GM06990 (cell line): ENCODE measurements at regions not wholly inside any gene's neighbourhood (a gene's known extent, or its start where the extent isn't known, plus 50 kb on each side); places are given as distances from the start of the nearest gene placed in this dataset.
"Not testable (repeated sequence)": the region's sequence is repeated elsewhere in the genome, so short reads cannot be mapped to it uniquely, and the experiment has no call there.

Source experiments
- DNase-seq: peaks from one replicate; pipeline ENCODE4 v3.0.0-alpha.2; 2011; ENCODE audit not compliant: insufficient read length; ENCODE audit errors: extremely low read depth
- H3K27me3 ChIP-seq: replicated peaks from 2 replicates; pipeline ENCODE4 v1.6.0; 2011; ENCODE audit warnings: low read length; ENCODE audit not compliant: control insufficient read depth, insufficient read depth
- H3K36me3 ChIP-seq: 2 replicates; pipeline ENCODE4 v1.5.1; 2011; ENCODE audit warnings: low read length; ENCODE audit not compliant: control insufficient read depth, insufficient read depth
- H3K4me3 ChIP-seq: replicated peaks from 2 replicates; pipeline ENCODE4 v1.5.1; 2011; ENCODE audit warnings: low read depth, mild to moderate bottlenecking, control low read depth, low read length
- TF ChIP-seq, protein P1 (sequence below): IDR thresholded peaks from 2 replicates; pipeline ENCODE4 v1.5.1; 2011; ENCODE audit warnings: low read length, control low read depth, mild to moderate bottlenecking, inconsistent platforms; ENCODE audit not compliant: insufficient read depth, poor library complexity, severe bottlenecking

DNA sequence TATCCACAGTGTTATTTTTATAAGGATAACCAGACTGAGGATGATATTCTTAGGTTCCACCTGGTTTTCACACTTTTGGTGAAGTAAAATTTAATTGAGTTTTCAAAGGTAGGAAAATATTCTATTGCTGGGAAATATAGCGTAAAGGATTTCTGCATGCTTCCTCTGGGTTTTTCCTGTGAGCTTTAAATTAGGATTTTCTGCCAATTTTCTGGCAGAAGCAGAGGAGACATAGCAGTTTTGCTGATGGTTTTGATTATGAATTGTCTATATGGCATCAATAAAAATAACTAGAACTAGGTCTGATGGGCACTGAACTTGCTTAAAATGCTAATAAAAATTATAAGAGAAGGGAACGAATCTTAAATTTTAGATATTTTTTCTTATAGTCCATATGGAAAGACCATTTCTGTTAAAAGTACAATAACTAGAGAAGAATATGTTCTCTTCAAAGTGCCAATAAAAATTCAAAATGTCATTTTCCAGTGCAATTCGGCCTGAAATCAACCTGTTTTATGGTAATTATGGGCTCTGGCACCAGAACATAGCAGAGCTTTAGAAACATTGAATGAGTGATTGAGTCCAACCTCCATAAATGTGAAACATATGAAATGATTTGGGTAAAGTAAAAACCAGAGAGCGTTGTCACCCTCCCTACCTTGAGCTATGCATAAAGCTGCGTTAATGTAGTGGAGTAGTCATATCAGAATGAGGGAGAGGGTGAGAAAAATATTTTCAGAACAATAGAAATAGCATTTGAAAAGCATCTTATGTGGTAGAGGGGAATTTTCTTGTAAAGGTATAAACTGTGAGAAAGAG lies 279.7 kb downstream of the SPRY1 start:
- TF ChIP-seq, protein P1, sequence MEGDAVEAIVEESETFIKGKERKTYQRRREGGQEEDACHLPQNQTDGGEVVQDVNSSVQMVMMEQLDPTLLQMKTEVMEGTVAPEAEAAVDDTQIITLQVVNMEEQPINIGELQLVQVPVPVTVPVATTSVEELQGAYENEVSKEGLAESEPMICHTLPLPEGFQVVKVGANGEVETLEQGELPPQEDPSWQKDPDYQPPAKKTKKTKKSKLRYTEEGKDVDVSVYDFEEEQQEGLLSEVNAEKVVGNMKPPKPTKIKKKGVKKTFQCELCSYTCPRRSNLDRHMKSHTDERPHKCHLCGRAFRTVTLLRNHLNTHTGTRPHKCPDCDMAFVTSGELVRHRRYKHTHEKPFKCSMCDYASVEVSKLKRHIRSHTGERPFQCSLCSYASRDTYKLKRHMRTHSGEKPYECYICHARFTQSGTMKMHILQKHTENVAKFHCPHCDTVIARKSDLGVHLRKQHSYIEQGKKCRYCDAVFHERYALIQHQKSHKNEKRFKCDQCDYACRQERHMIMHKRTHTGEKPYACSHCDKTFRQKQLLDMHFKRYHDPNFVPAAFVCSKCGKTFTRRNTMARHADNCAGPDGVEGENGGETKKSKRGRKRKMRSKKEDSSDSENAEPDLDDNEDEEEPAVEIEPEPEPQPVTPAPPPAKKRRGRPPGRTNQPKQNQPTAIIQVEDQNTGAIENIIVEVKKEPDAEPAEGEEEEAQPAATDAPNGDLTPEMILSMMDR: no peak
- H3K4me3 ChIP-seq: no peak overlapping the region
- no peak for DNase-seq
- H3K27me3 ChIP-seq: no peaks in the 10 kb centered on the region
- no peaks in the 10 kb centered on the region for H3K36me3 ChIP-seq

DNA sequence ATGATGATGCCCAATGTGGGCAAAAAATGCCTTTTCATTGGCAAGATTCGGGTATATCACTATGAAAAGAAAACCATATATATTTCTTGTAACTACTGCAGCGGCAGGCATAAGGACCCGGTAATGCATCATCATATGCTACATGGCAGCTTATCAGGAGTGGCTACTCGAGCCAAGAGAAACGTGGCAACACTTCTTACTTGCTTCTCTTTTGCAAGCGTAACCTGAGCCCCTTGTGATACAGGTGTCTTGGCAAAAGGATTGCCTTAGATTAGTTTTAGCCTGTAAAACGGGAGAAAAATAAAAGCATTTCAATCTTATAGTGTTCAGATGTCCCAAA lies 280.3 kb downstream of the SPRY1 start:
- Histone ChIP-seq H3K36me3 (no peaks in the 10 kb centered on the region), H3K4me3 (no peak overlapping the region), H3K27me3 (no peaks in the 10 kb centered on the region)
- DNase-seq: no peak
- TF ChIP-seq, protein P1: no peak

DNA sequence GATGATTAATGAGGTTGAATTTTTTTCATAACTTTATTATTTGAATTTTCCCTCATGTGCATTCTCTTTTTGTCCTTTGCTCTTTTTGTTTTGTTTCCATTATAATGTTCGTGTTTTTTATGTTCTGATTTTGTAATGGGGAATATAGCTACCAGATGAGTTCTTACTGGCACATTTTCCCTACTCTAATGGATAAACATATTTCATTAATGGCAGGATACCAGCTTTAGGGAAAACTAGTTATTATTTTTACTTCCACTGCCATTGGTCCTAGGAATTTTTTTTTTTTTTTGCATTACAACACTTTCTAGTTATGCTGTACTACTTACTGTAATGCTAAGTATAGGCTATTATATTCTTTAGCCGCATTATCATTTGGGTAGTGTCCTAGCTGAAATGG lies 286.3 kb downstream of the SPRY1 start:
- TF ChIP-seq, protein P1: no peak
- no peaks in the 10 kb centered on the region for H3K36me3 ChIP-seq
- H3K4me3 ChIP-seq: no peak overlapping the region
- H3K27me3 ChIP-seq: no peaks in the 10 kb centered on the region
- no peak for DNase-seq

DNA sequence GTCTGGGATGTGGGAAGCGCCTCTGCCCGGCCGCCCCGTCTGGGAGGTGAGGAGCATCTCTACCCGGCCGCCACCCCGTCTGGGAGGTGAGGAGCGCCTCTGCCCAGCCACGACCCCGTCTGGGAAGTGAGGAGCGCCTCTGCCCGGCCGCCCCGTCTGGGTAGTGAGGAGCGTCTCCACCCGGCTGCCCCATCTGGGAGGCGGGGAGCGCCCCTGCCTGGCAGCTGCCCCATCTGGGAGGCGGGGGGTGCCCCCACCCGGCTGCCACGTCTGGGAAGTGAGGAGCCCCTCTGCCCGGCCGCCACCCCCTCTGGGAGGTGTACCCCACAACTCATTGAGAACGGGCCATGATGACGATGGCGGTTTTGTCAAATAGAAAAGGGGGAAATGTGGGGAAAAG lies 288.3 kb downstream of the SPRY1 start:
- H3K27me3 ChIP-seq, H3K36me3 ChIP-seq, DNase-seq, H3K4me3 ChIP-seq: not testable (repeated sequence)

DNA sequence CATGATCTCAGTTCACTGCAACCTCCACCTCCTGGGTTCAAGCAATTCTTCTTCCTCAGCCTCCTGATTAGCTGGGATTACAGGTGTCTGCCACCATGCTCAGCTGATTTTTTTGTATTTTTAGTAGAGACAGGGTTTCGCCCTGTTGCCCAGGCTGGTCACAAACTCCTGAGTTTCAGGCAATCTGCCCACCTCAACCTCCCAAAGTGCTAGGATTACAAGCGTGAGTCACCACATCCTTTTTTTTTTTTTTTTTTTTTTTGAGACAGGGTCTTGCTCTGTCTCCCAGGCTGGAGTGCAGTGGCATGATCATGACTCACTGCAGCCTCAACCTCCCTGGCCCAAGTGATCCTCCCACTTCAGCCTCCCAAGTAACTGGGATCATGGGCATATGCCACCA lies 298.9 kb downstream of the SPRY1 start:
- not testable (repeated sequence) for DNase-seq, H3K36me3 ChIP-seq, H3K4me3 ChIP-seq, H3K27me3 ChIP-seq

DNA sequence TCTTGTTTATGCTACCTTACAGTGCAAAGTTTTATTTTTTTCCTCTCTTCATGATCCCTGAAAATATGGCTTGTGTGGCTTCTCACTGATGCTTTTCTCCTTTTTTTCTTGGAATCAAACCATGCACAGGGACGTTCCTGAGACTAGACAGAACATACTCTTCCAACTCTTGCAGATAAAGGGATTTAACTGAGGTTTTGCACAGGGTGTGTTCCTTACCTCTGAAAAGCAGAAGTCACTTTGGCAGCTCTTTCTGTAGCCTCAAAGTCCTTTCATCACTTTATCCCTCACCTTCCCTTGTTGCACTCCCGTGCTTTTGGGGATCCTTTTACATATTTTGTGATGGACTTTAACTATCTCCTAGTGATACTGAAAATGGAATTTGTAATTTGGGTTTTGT lies 300.1 kb downstream of the SPRY1 start:
- TF ChIP-seq, protein P1: no peak
- H3K4me3 ChIP-seq: no peak overlapping the region
- no peak for DNase-seq
- H3K27me3 ChIP-seq: no peaks in the 10 kb centered on the region
- no peaks in the 10 kb centered on the region for H3K36me3 ChIP-seq

DNA sequence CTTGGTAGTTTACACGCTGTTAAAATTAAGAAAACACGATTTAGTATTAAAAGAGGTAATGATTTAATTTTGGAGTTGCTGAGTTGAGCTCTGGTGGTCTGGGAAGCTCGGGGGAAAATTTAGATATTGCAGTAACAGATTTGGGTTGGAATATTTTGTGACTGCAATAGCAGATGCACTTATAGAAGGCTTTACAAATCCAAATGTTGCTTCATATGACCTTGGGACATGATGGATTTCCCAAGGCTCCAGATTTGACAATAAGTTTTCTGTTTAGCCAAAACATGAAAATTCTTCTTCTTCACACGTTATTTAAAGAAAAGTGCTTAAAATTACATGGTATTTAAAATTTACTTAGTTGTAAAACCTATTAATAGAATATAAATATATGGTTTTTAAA lies 302.0 kb downstream of the SPRY1 start:
- H3K4me3 ChIP-seq: no peak overlapping the region
- H3K27me3 ChIP-seq: no peaks in the 10 kb centered on the region
- TF ChIP-seq, protein P1: no peak
- H3K36me3 ChIP-seq: no peaks in the 10 kb centered on the region
- DNase-seq: no peak
